AG09319 (cell line): ENCODE measurements at regions not wholly inside any gene's neighbourhood (a gene's known extent, or its start where the extent isn't known, plus 50 kb on each side); places are given as distances from the start of the nearest gene placed in this dataset.

Source experiments
- DNase-seq: peaks from one replicate; pipeline ENCODE4 v3.0.0-alpha.2; 2010; ENCODE audit warnings: low read depth; ENCODE audit errors: extremely low read depth
- CTCF ChIP-seq: IDR thresholded peaks from 2 replicates; pipeline ENCODE4 v1.5.1; 2011; ENCODE audit warnings: low read depth, mild to moderate bottlenecking, inconsistent platforms, low read length, moderate library complexity

GRCh38 chr12:87388376-87388775, 640.8 kb downstream of the C12orf50 start:
- no peak for DNase-seq
- no peak for TF ChIP-seq CTCF

- TF ChIP-seq CTCF = no peak
- DNase-seq = no peak
Measured at GRCh38 chr12:87385322-87385721, 643.9 kb downstream of the C12orf50 start.

- TF ChIP-seq CTCF = no peak
- DNase-seq = no peak
Measured at GRCh38 chr12:87384226-87384625, 645.0 kb downstream of the C12orf50 start.

GRCh38 chr12:87383680-87384079, 645.5 kb downstream of the C12orf50 start:
- no peak for TF ChIP-seq CTCF
- DNase-seq = no peak

- no peak for DNase-seq
- TF ChIP-seq CTCF = no peak
Measured at GRCh38 chr12:87382959-87383566, 646.1 kb downstream of the C12orf50 start.

- no peak for TF ChIP-seq CTCF
- DNase-seq = no peak
Measured at GRCh38 chr12:87382436-87382835, 646.8 kb downstream of the C12orf50 start.

- no peak for TF ChIP-seq CTCF
- DNase-seq = no peak
Measured at GRCh38 chr12:87381742-87382141, 647.5 kb downstream of the C12orf50 start.
